ENCODE measurements at regions not wholly inside any gene's neighbourhood (a gene's known extent, or its start where the extent isn't known, plus 50 kb on each side); places are given as distances from the start of the nearest gene placed in this dataset.
"Not testable (repeated sequence)": the region's sequence is repeated elsewhere in the genome, so short reads cannot be mapped to it uniquely, and the experiment has no call there.

- DNase-seq (ENCODE audit: low read depth); H3K4me3 ChIP-seq (ENCODE audit: low read length): not testable (repeated sequence)
Measured at GRCh38 chr6:147651-148050, 144.6 kb upstream of the DUSP22 start.

- DNase-seq (ENCODE audit: low read depth); H3K4me3 ChIP-seq (ENCODE audit: low read length): not testable (repeated sequence)
- peak; percentile 36 for TF ChIP-seq CTCF (conservative IDR thresholded peaks at IDR 0.05; ENCODE audit: low read depth, low read length)
Measured at GRCh38 chr6:148051-148984, 144.0 kb upstream of the DUSP22 start.

GRCh38 chr6:150147-150546 is 142.1 kb upstream of the DUSP22 start:
- H3K4me3 ChIP-seq (ENCODE audit: low read length); DNase-seq (ENCODE audit: low read depth): not testable (repeated sequence)

GRCh38 chr6:152436-152835 is 139.9 kb upstream of the DUSP22 start:
- not testable (repeated sequence) for H3K4me3 ChIP-seq (ENCODE audit: low read length); DNase-seq (ENCODE audit: low read depth)

GRCh38 chr6:153026-153425 is 139.3 kb upstream of the DUSP22 start:
- not testable (repeated sequence) for DNase-seq (ENCODE audit: low read depth); H3K4me3 ChIP-seq (ENCODE audit: low read length)

- H3K4me3 ChIP-seq (ENCODE audit: low read length); DNase-seq (ENCODE audit: low read depth): not testable (repeated sequence)
Measured at GRCh38 chr6:153867-154266, 138.4 kb upstream of the DUSP22 start.

GRCh38 chr6:154321-155092 is 137.8 kb upstream of the DUSP22 start:
- not testable (repeated sequence) for H3K4me3 ChIP-seq (ENCODE audit: low read length)

GRCh38 chr6:156010-156409 is 136.3 kb upstream of the DUSP22 start:
- no peak overlapping the region for H3K4me3 ChIP-seq (ENCODE audit: low read length)
- no peak for DNase-seq (ENCODE audit: low read depth)
- TF ChIP-seq CTCF (conservative IDR thresholded peaks at IDR 0.05; ENCODE audit: low read depth, low read length): no peak

More at GRCh38 chr6:154321-155092, 137.8 kb upstream of the DUSP22 start:
- not testable (repeated sequence) for DNase-seq (ENCODE audit: low read depth)

GRCh38 chr6:156441-157140 is 135.7 kb upstream of the DUSP22 start:
- DNase-seq (ENCODE audit: low read depth): not testable (repeated sequence)

GRCh38 chr6:157176-157575 is 135.1 kb upstream of the DUSP22 start:
- not testable (repeated sequence) for DNase-seq (ENCODE audit: low read depth); H3K4me3 ChIP-seq (ENCODE audit: low read length)
- peak; percentile 34 for TF ChIP-seq CTCF (conservative IDR thresholded peaks at IDR 0.05; ENCODE audit: low read depth, low read length)

More at GRCh38 chr6:156441-157140, 135.7 kb upstream of the DUSP22 start:
- not testable (repeated sequence) for H3K4me3 ChIP-seq (ENCODE audit: low read length)

GRCh38 chr6:161657-162056 is 130.6 kb upstream of the DUSP22 start:
- not testable (repeated sequence) for H3K4me3 ChIP-seq (ENCODE audit: low read length); DNase-seq (ENCODE audit: low read depth)

All from retinal pigment epithelial cell (primary cell).